ENCODE measurements at regions not wholly inside any gene's neighbourhood (a gene's known extent, or its start where the extent isn't known, plus 50 kb on each side); places are given as distances from the start of the nearest gene placed in this dataset.

DNA sequence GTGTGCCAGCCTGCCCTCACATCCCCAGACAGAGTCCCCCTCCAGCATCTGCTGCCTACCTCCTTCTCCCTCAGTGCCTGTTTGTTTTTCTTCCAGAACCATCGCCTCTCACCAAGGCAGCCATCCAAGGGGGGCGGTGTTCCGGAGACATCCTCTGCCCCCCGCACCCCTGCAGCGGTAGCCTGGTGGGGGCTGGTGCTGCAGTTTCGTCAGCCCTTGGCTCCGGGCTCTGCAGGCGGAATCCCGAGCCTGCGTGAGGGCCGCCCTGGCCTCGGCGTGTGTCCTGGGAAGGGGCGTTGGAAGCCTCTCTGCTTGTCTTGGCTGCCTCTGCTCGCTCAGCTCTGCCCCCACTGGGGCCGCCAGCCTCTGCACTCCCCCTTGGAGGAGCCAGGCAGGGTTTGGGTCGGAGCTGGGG is 126.0 kb upstream of the CIBAR2 start:
- 31 to 47% methylated on average over 10 to 17 of the region's 17 CpGs for WGBS, 2 donors
- Histone ChIP-seq H3K4me3 (no peak overlapping the region), H3K4me1 (peaks cover 41% of the 10 kb centered on the region), H3K9me3 (no peaks in the 10 kb centered on the region), H3K27ac (no peak overlapping the region), H3K27me3 (no peaks in the 10 kb centered on the region), H3K36me3 (ENCODE audit: low read depth, missing control alignments) (no peaks in the 10 kb centered on the region)
- DNase-seq, result peak; percentile 86
- intact Hi-C loops (cut with DNase I; ENCODE audit: low total_unique reads), result no loop called here
- TF ChIP-seq, protein P1, sequence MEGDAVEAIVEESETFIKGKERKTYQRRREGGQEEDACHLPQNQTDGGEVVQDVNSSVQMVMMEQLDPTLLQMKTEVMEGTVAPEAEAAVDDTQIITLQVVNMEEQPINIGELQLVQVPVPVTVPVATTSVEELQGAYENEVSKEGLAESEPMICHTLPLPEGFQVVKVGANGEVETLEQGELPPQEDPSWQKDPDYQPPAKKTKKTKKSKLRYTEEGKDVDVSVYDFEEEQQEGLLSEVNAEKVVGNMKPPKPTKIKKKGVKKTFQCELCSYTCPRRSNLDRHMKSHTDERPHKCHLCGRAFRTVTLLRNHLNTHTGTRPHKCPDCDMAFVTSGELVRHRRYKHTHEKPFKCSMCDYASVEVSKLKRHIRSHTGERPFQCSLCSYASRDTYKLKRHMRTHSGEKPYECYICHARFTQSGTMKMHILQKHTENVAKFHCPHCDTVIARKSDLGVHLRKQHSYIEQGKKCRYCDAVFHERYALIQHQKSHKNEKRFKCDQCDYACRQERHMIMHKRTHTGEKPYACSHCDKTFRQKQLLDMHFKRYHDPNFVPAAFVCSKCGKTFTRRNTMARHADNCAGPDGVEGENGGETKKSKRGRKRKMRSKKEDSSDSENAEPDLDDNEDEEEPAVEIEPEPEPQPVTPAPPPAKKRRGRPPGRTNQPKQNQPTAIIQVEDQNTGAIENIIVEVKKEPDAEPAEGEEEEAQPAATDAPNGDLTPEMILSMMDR (IDR thresholded peaks at IDR 0.05), result peak in 1 of 3 experiments; percentile 8
- no peak for TF ChIP-seq POLR2A (IDR thresholded peaks at IDR 0.05)

DNA sequence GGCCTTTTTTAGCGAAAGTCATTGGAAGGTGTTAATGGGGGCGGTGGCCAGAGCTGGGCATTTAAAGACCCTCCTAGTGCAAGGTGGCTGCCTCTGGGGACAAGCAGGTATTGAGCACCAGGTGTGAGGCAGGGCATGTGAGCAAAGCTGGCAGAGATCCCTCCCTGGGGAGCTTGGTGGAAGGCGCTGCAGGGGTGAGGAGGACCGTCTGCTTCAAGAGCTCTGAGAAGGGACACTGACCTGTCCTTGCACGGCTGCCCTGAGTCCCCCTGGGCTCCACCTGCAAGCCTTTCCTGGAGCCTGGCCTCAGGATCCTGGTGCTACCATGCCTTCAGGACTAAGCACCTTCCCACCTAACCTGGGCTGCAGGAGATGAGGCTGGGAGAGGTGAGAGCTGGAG is 127.0 kb upstream of the CIBAR2 start:
- no peaks in the 10 kb centered on the region for H3K27me3 ChIP-seq
- TF ChIP-seq POLR2A (IDR thresholded peaks at IDR 0.05), result no peak
- H3K4me3 ChIP-seq, result no peak overlapping the region
- WGBS, 2 donors, result 91 to 96% methylated on average over 5 of the region's 5 CpGs
- H3K36me3 ChIP-seq (ENCODE audit: low read depth, missing control alignments), result no peaks in the 10 kb centered on the region
- intact Hi-C loops (cut with DNase I; ENCODE audit: low total_unique reads), result no loop called here
- no peak for DNase-seq
- peaks cover 34% of the 10 kb centered on the region for H3K4me1 ChIP-seq
- H3K9me3 ChIP-seq, result no peaks in the 10 kb centered on the region
- no peak overlapping the region for H3K27ac ChIP-seq

DNA sequence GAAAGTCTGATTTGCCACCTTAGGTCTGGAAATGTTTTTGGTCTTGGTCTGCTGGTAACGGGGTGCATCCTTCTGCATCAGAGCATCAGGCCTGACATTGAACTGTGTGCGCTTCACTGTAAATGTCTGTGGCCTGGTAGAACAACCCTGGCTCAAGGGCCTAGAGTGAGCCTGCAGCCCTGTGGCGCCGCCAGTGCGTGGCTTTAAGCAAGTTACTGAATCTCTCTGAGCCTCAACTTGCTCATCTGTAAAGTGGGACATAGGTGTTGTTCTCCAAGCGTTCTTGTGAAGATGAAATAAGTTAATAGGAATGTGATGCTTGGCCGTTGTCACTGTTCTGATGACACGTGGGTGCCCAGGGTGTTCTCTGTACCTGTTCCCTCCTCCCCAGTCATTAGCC is 127.6 kb upstream of the CIBAR2 start:
- Histone ChIP-seq H3K27ac (no peak overlapping the region), H3K4me3 (no peak overlapping the region), H3K27me3 (no peaks in the 10 kb centered on the region), H3K9me3 (no peaks in the 10 kb centered on the region), H3K4me1 (peaks cover 28% of the 10 kb centered on the region), H3K36me3 (ENCODE audit: low read depth, missing control alignments) (no peaks in the 10 kb centered on the region)
- TF ChIP-seq, protein P1 (IDR thresholded peaks at IDR 0.05), result no peak
- no peak for TF ChIP-seq POLR2A (IDR thresholded peaks at IDR 0.05)
- DNase-seq, result no peak
- intact Hi-C loops (cut with DNase I; ENCODE audit: low total_unique reads), result no loop called here
- WGBS, 2 donors, result 89 to 91% methylated on average over 8 of the region's 8 CpGs

DNA sequence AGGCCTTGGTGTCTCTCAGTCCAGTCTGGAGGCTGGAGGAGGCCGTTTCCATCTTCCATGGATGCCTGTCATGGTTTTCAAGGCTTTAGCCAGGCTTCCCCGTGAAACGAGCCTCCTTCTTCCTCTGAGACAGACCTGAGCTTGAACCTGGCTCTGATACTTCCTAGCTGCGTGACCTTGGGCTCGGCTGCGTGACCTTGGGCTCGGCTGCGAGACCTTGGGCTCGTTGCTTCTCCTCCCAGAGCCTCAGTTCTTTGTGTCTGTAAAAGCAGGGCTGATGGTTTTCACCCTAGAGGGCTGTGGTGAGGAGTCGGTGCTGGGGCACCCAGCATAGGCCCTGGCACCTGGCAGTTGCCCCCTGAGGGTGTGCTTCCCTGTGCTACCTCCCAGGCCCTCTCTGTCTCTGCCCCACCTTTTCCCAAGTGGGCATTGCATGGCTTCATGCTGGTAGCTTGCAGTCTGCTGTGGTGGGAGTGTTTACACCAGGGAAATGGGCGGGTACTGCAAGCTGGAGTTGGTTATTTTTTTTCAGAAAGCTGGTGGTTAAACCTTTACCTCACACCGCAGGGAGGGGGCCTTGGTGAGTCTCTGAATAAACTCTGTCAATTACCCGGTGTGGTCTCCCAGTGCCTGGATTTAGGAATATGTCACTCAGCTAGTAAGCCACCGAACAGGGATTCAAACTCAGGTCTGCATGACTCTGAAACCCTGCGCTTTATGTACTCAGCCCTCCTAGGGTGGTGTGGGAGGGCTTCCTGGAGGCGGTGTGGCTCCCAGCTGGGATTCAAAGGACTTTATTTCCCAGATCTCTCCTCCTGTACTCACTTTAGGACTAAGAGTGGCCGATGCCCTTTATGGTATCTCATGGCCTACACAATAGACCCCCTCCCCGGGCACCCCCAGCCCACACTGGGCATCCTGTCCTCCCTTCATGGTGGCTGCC is 129.0 kb upstream of the CIBAR2 start:
- no peaks in the 10 kb centered on the region for H3K27me3 ChIP-seq
- TF ChIP-seq POLR2A (IDR thresholded peaks at IDR 0.05), result no peak
- TF ChIP-seq, protein P1 (IDR thresholded peaks at IDR 0.05), result no peak
- H3K36me3 ChIP-seq (ENCODE audit: low read depth, missing control alignments), result no peaks in the 10 kb centered on the region
- peaks cover 17% of the 10 kb centered on the region for H3K4me1 ChIP-seq
- WGBS, 2 donors, result 65 to 74% methylated on average over 10 to 18 of the region's 18 CpGs
- no peak overlapping the region for H3K4me3 ChIP-seq
- no peak overlapping the region for H3K27ac ChIP-seq
- no peaks in the 10 kb centered on the region for H3K9me3 ChIP-seq
- intact Hi-C loops (cut with DNase I; ENCODE audit: low total_unique reads), result no loop called here
- DNase-seq, result no peak

DNA sequence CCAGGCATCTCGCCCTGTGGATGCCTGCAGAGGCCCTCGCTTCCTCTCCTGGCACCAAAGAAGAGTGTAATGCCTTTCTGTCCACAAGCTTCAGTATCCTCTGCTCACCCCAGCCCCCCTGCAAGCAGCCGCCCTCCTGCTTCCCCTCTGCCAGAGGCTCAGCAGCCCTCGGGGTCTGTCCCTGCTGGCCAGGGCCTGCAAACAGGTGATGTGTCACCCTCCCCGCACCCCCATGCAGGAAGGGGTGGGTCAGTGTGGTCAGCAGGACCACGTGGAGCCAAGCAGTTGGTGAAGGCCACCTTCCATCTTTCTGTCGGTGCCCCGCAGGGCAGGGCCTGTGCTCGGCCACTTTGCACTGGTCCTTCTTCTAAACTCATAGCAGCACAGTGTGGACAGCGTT is 129.9 kb upstream of the CIBAR2 start:
- peaks cover 15% of the 10 kb centered on the region for H3K4me1 ChIP-seq
- H3K9me3 ChIP-seq, result no peaks in the 10 kb centered on the region
- H3K27me3 ChIP-seq, result no peaks in the 10 kb centered on the region
- 85 to 87% methylated on average over 5 to 10 of the region's 10 CpGs for WGBS, 2 donors
- DNase-seq, result no peak
- TF ChIP-seq POLR2A (IDR thresholded peaks at IDR 0.05), result no peak
- TF ChIP-seq, protein P1 (IDR thresholded peaks at IDR 0.05), result no peak
- intact Hi-C loops (cut with DNase I; ENCODE audit: low total_unique reads), result no loop called here
- H3K36me3 ChIP-seq (ENCODE audit: low read depth, missing control alignments), result no peaks in the 10 kb centered on the region
- H3K4me3 ChIP-seq, result no peak overlapping the region
- no peak overlapping the region for H3K27ac ChIP-seq
